ENCODE measurements at regions not wholly inside any gene's neighbourhood (a gene's known extent, or its start where the extent isn't known, plus 50 kb on each side); places are given as distances from the start of the nearest gene placed in this dataset.

DNA sequence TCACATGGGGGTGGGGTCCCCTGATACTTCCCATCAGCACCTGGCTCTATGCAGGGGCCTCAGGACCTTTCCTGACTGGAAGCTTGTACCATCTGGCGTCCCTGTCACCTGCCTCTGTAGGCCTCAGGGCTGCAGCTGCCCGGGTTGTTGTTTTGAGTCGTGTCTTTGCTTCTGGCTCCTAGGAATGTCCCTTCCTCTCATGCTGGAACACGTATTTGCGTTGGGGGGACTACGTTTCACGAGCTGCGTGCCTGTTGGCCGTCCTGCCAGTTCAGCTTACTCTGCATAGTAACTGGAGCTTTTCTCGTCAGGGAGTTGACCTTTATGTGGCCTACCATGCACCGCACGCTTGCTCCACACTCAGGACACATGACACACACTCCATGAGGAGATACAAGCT, 54.9 kb upstream of the IRX4 start:
- H3K36me3 Mint-ChIP-seq: no peaks in the 10 kb centered on the region
- no peak overlapping the region for H3K4me3 Mint-ChIP-seq
- peaks cover 39% of the 10 kb centered on the region for H3K27me3 Mint-ChIP-seq
- no peak for ATAC-seq
- H3K9me3 Mint-ChIP-seq: peaks cover 4% of the 10 kb centered on the region
- no peak overlapping the region for H3K27ac Mint-ChIP-seq
- no peaks in the 10 kb centered on the region for H3K4me1 Mint-ChIP-seq

- Mint-ChIP-seq H3K4me1 (no peaks in the 10 kb centered on the region), H3K27me3 (peaks cover 39% of the 10 kb centered on the region), H3K27ac (no peak overlapping the region), H3K36me3 (no peaks in the 10 kb centered on the region), H3K4me3 (no peak overlapping the region), H3K9me3 (no peaks in the 10 kb centered on the region)
- ATAC-seq: no peak
These were observed 54.2 kb upstream of the IRX4 start for GRCh38 chr5:1936901-1937300.

DNA sequence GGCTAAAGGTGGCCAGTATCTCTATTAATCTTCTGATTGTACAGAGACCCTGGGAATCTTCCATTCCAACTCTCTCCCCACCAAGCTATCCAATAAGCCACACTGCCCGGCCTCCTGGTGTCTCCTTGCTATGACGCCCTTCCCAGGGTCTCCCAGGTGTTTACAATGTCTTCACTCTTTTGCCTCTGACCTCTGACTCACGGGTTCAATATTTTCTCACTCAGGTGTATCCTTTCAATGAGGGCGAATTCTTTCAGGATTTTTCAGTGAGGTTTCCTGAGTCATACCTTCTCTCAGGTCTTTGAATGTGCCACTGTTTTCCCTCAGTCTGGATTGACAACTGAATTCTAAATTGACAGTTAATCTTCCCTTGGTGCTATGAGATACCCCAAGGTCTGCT, 53.7 kb upstream of the IRX4 start:
- H3K4me3 Mint-ChIP-seq: no peak overlapping the region
- ATAC-seq: no peak
- H3K36me3 Mint-ChIP-seq: no peaks in the 10 kb centered on the region
- H3K27me3 Mint-ChIP-seq: peaks cover 39% of the 10 kb centered on the region
- no peak overlapping the region for H3K27ac Mint-ChIP-seq
- H3K9me3 Mint-ChIP-seq: no peaks in the 10 kb centered on the region
- no peaks in the 10 kb centered on the region for H3K4me1 Mint-ChIP-seq

GRCh38 chr5:1934801-1935429, 52.2 kb upstream of the IRX4 start:
- no peak overlapping the region for H3K4me3 Mint-ChIP-seq
- H3K27ac Mint-ChIP-seq: no peak overlapping the region
- H3K4me1 Mint-ChIP-seq: no peaks in the 10 kb centered on the region
- ATAC-seq: no peak
- no peaks in the 10 kb centered on the region for H3K36me3 Mint-ChIP-seq
- H3K27me3 Mint-ChIP-seq: peaks cover 39% of the 10 kb centered on the region
- H3K9me3 Mint-ChIP-seq: no peaks in the 10 kb centered on the region

DNA sequence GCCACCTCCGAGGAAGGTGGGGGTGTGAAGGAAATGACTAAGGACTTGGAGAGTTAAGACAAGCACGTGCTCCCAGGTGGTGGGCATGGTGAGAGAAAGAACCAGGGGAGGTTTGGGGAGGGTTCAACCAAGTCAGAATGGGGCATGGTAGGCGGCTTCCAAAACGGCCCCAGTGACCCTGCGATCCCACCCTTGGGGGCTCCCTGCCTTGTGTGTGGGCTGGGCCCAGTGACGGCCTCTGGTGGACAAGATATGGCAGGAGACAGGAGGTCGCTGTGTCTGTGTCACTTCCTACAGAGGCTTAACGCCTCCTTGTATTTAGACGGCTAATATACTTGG, 51.3 kb upstream of the IRX4 start:
- no peak overlapping the region for H3K4me3 Mint-ChIP-seq
- no peaks in the 10 kb centered on the region for H3K9me3 Mint-ChIP-seq
- H3K4me1 Mint-ChIP-seq: no peaks in the 10 kb centered on the region
- H3K27me3 Mint-ChIP-seq: peaks cover 39% of the 10 kb centered on the region
- no peak overlapping the region for H3K27ac Mint-ChIP-seq
- no peaks in the 10 kb centered on the region for H3K36me3 Mint-ChIP-seq
- no peak for ATAC-seq

DNA sequence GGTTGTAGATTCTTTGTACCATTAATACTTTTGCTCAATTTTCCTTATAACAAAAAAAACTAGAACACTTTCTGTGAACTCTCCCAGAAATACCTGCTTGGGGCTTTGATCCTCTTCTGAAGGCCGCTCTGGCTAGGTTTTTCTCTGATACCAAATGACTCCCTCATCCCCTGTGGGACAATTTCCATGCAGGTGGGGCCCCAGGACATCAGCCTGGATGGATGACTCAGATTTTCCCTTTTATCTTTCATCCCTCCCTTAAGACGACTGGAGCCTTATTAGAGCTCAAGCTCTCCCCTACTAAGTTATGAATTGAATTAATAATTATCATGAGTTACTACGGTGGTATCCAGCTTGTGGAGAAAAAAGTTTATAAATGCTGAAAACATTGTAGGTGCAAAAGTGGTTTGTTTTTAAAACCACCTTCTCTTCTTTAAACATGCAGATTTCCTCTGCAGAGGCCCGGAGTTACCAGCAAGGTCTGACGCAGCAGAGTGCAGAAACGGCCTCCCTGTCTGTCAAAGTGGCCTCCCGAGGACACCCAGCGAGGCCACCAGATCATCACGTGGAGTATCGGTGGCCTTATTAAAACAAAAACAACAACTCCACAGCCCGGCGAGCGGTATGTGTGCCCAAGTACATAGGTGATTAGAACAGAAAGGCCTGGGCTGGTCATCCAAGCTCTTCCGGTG, 50.8 kb upstream of the IRX4 start:
- H3K4me3 Mint-ChIP-seq: no peak overlapping the region
- H3K27ac Mint-ChIP-seq: no peak overlapping the region
- H3K9me3 Mint-ChIP-seq: no peaks in the 10 kb centered on the region
- no peak for ATAC-seq
- H3K4me1 Mint-ChIP-seq: no peaks in the 10 kb centered on the region
- peaks cover 39% of the 10 kb centered on the region for H3K27me3 Mint-ChIP-seq
- H3K36me3 Mint-ChIP-seq: no peaks in the 10 kb centered on the region
